AG04449 (cell line): ENCODE measurements at regions not wholly inside any gene's neighbourhood (a gene's known extent, or its start where the extent isn't known, plus 50 kb on each side); places are given as distances from the start of the nearest gene placed in this dataset.
"Not testable (repeated sequence)": the region's sequence is repeated elsewhere in the genome, so short reads cannot be mapped to it uniquely, and the experiment has no call there.

Experiments
- CTCF ChIA-PET: fragments of 350-600 bp; formaldehyde crosslinking; extraction: SDS; loops from one replicate; lab custom pipeline; 2021; ENCODE audit warnings: antibody characterized with exemption; lab: Yijun Ruan, JAX
- POLR2A ChIA-PET: fragments of 400-600, 350-600 bp; formaldehyde crosslinking; extraction: SDS; loops from one replicate; lab custom pipeline; 2020; ENCODE audit warnings: antibody characterized with exemption, inconsistent platforms; lab: Yijun Ruan, JAX
- DNase-seq: peaks from one replicate; pipeline ENCODE4 v3.0.0-alpha.2; 2010; ENCODE audit warnings: low read depth, low spot score
- H3K4me3 ChIP-seq: 2 replicates; pipeline ENCODE4 v1.5.1; 2011; ENCODE audit warnings: low read depth, mild to moderate bottlenecking, control low read depth, low read length
- CTCF ChIP-seq: IDR thresholded peaks from one replicate; pipeline ENCODE4 v1.5.1; 2011; ENCODE audit warnings: mild to moderate bottlenecking, moderate library complexity, low read length, control low read depth, inconsistent platforms; ENCODE audit not compliant: insufficient read depth; ENCODE audit errors: missing control alignments

- ChIA-PET POLR2A (no interaction called here), CTCF (interaction anchor here (0.7 to 1.2 kb wide), 3 partner anchors 13 to 109 kb away, joined by 3 to 4 read pairs (median 3); no protein-coding TSS in a partner anchor)
- H3K4me3 ChIP-seq = no peak overlapping the region
- no peak for TF ChIP-seq CTCF
- DNase-seq = no peak
Observed at GRCh38 chr3:51610708-51611107, 60.3 kb upstream of the TEX264 start.

GRCh38 chr3:51617597-51617996 is 53.5 kb upstream of the TEX264 start:
- DNase-seq = no peak
- POLR2A ChIA-PET = no interaction called here
- CTCF ChIA-PET = interaction anchor here (1.2 to 1.3 kb wide), 2 partner anchors 20 to 116 kb away, joined by 3 to 8 read pairs; no protein-coding TSS in a partner anchor
- no peak overlapping the region for H3K4me3 ChIP-seq
- no peak for TF ChIP-seq CTCF

GRCh38 chr3:51618038-51618437 is 53.0 kb upstream of the TEX264 start:
- DNase-seq, H3K4me3 ChIP-seq, POLR2A ChIA-PET: not testable (repeated sequence)
- CTCF ChIA-PET = interaction anchor here (1.2 to 1.3 kb wide), 2 partner anchors 20 to 116 kb away, joined by 3 to 8 read pairs; no protein-coding TSS in a partner anchor

GRCh38 chr3:51618496-51618895 is 52.6 kb upstream of the TEX264 start:
- no peak for DNase-seq
- CTCF ChIA-PET = interaction anchor here (0.8 to 1.3 kb wide), 3 partner anchors 19 to 117 kb away, joined by 3 to 8 read pairs (median 3); no protein-coding TSS in a partner anchor
- no peak for TF ChIP-seq CTCF
- POLR2A ChIA-PET = no interaction called here
- H3K4me3 ChIP-seq = no peak overlapping the region

- ChIA-PET POLR2A (no interaction called here), CTCF (interaction anchor here (1.1 to 1.3 kb wide), 2 partner anchors 26 to 50 kb away, joined by 3 read pairs; partner anchors contain the start of gene TEX264)
- no peak overlapping the region for H3K4me3 ChIP-seq
- TF ChIP-seq CTCF = no peak
- DNase-seq = no peak
Observed at GRCh38 chr3:51619983-51620382, 51.1 kb upstream of the TEX264 start.

GRCh38 chr3:51620543-51620942 is 50.5 kb upstream of the TEX264 start:
- CTCF ChIA-PET = interaction anchor here (1.1 to 1.3 kb wide), 3 partner anchors 22 to 50 kb away, joined by 3 to 4 read pairs (median 3); partner anchors contain the start of gene TEX264
- no peak overlapping the region for H3K4me3 ChIP-seq
- no peak for TF ChIP-seq CTCF
- DNase-seq = no peak
- POLR2A ChIA-PET = no interaction called here
